ENCODE measurements at regions not wholly inside any gene's neighbourhood (a gene's known extent, or its start where the extent isn't known, plus 50 kb on each side); places are given as distances from the start of the nearest gene placed in this dataset.
"Not testable (repeated sequence)": the region's sequence is repeated elsewhere in the genome, so short reads cannot be mapped to it uniquely, and the experiment has no call there.

- no peak for DNase-seq
These were observed 178.6 kb downstream of the ZNF674 start for GRCh38 chrX:46366381-46367207.

DNA sequence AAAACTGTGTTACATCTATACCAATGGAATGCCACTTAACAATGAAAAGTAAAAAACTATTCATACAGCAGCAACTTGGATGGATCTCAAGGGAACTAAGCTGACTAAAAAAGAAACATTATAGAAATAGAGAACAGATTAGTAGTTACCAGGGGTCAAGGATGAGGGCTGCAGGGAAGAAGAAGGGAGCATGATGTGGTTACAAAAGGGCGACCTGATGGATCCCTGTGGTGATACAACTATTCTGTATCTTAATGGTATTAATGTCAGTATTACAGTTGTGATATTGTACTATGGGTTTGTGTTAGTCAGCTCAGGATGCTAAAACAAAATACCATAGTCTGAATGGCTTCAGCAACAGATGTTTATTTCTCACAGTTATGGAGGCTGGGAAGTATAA, 190.7 kb downstream of the ZNF674 start:
- DNase-seq: no peak

DNA sequence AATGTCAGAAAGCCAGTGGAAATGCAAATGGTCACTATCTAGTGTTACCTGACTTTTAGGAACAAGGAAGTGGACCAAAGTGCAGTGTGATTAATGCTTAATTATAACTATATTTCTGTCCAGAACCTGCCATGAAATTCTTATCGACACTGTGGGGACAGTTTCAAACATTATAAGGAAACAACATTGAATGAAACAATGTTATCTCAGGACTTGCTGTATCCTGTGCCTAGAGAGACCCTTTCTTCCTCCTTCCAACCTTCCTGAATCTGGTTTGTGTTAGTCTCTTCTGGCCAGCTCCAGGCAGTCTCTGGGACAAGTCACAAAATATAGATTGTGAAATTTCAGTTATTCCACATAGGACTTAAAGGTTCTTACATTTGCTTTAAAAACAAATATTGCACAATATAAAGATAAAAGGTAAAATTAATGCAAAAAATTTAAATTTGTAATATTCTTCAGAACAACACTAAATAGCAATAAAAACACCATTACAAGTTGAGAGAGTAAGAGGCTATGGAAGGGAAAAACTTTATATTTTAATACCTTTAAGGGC, 203.4 kb downstream of the ZNF674 start:
- no peak for DNase-seq

- no peak for DNase-seq
These were observed 204.5 kb downstream of the ZNF674 start for GRCh38 chrX:46340696-46341095.

GRCh38 chrX:46333550-46333949, 211.7 kb downstream of the ZNF674 start:
- DNase-seq: no peak

DNA sequence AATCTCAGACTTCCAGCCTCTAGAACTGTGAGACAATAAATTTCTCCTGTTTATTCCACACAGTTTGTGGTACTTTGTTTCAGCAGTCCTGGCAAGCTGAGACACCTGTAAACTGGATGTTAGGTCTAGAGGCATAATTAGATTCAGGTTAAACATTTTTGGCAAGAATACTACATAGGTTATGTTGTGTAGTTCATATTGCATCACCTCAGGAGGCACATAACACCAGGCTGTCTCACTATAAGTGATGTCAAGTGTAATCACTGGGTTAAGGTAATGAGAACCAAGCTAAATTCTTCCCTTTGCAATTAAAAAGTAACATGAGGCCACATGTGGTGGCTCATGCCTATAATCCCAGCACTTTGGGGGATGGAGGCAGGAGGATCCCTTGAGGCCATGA, 214.2 kb downstream of the ZNF674 start:
- no peak for DNase-seq

- no peak for DNase-seq
These were observed 214.7 kb downstream of the ZNF674 start for GRCh38 chrX:46330513-46330912.

- DNase-seq: no peak
These were observed 217.1 kb downstream of the ZNF674 start for GRCh38 chrX:46328133-46328532.

- DNase-seq: no peak
These were observed 217.6 kb downstream of the ZNF674 start for GRCh38 chrX:46327566-46328115.

- no peak for DNase-seq
These were observed 219.1 kb downstream of the ZNF674 start for GRCh38 chrX:46326161-46326560.

DNA sequence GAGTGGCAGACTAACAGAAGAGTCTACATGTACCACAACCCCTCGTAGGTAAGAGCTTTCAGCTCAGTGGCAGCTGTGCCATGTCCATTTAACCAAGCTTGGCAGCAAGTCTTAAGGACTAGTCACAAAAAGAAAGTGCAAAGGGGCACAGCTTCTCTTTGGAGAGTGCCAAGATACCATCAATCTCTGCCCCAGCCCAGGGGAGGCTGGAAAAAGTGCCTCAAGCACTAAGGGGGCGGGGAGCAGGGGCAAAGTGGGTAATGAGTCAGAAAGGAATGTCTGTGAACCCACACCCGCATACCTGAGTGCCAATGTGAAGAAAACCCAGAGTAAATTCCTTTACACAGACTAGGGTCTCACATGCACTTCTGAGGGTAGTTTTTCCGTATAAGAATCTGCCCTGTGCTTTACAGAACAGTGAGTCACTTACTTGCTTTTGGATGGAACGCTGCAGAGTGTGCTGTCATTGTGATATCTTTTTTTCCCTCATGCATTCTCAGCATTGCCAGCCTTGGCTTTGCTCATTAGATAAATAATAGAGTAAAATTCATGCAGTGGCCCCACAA, 219.8 kb downstream of the ZNF674 start:
- no peak for DNase-seq

GRCh38 chrX:46324166-46324565, 221.1 kb downstream of the ZNF674 start:
- DNase-seq: no peak

- DNase-seq: not testable (repeated sequence)
These were observed 222.3 kb downstream of the ZNF674 start for GRCh38 chrX:46322929-46323328.

GRCh38 chrX:46321676-46322075, 223.5 kb downstream of the ZNF674 start:
- DNase-seq: no peak

DNA sequence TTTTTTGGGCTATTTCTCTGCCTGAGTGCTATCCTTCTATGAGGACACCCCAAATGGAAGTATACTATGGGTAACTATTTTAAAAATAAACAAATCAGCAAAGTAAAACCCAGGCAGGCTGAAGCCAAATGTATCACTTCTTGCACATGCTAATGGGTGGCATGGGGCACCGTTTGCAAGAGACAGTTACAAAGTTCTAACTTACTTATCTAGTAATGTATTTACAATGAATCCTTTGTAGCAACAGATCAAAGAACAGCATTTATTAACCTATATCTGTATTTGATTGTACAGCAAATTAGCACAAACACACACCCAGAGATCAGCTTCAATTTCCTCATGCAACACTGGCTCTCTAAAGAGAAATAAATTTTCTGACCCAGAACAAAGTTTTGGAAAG, 225.5 kb downstream of the ZNF674 start:
- DNase-seq: no peak

DNA sequence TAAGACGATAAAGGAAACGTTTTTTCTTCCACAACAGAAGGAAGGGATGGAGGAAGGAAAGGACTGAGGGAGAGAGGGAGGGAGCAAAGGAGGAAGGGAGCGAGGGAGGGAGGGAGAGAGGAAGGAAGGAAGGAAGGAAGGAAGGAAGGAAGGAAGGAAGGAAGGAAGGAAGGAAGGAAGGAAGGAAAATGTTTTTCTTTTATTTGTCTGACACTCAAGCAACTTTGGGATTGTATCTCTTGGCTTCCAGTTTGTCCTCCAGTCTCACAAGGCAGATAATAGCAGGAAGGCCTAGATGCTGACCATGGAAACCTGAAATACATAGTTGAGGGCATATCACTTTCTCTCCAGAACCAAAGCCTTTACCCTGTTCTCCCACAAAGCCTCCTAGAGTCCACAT, 226.7 kb downstream of the ZNF674 start:
- DNase-seq: no peak

DNA sequence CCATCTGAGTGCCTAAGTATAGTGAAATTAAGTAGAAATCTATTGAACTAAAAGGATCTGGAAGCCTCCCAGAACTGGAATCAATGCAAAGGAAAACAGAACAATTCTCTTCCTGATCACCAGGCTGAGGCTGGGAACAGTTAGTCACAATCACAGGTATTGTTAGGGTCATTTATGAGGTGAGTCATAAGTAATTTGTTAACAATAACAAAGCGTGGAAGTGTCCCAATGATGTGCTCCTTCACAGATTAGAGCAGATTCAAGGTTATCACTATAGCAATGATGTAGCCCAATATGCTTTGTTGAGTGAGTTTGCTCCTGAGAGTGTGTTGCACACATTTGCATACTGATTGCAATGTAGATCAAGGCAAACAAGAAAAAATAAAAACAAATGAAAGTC, 228.1 kb downstream of the ZNF674 start:
- no peak for DNase-seq

DNA sequence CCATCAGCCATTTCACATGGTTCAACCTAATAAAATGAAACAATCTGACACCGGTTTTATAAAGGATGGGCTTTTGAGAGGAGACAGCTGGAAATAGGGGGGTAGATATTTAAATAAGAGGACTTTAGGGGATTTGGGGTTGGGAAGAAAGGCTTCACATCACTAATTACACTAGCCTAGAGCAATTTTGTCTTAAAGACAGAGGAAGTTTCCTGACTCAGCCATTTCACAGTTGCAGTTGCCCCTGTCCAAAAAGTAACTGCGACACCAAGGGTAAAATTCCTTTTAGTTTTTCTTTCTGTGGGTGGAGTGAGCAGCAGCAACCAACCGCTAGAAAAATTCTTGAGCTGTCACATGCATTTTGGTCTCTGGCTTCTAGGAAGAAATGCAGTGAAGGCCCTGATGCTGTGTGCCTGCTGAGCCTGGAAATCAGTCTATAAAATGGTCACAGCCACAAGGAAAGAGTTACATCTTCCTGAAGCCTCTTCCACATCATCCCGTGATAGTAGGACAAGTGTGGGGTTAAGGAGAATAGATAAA, 233.6 kb downstream of the ZNF674 start:
- no peak for DNase-seq

- DNase-seq: no peak
These were observed 234.3 kb downstream of the ZNF674 start for GRCh38 chrX:46310815-46311497.

GRCh38 chrX:46308110-46308509, 237.1 kb downstream of the ZNF674 start:
- DNase-seq: no peak

DNA sequence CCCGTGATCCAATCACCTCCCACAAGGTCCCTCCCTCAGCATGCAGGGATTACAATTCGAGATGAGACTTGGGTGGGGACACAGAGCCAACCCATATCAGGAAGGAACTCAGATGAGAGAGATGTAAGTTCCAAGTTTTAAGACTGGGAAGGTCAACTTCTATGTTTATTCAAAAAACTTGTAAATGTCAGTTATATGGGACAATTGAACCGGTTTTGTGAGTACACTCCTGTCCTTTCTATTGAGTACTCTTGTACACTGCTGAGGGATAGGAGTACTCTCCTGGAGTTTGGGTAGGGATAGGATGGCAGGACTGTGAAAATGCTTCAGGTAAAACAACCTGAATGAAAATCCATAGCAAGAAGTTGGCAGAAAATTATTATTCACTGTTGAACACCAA, 239.1 kb downstream of the ZNF674 start:
- no peak for DNase-seq

GRCh38 chrX:46305431-46305830, 239.8 kb downstream of the ZNF674 start:
- DNase-seq: no peak
